HEK293T (cell line): ENCODE measurements at regions not wholly inside any gene's neighbourhood (a gene's known extent, or its start where the extent isn't known, plus 50 kb on each side); places are given as distances from the start of the nearest gene placed in this dataset.

Experiments
- CTCF ChIA-PET: fragments of 350-600 bp; formaldehyde crosslinking; extraction: SDS; loops from one replicate; lab custom pipeline; 2021; ENCODE audit warnings: antibody characterized with exemption, inconsistent platforms; lab: Yijun Ruan, JAX
- POLR2A ChIA-PET: fragments of 350-600 bp; formaldehyde crosslinking; extraction: SDS; loops from one replicate; lab custom pipeline; 2020; ENCODE audit warnings: antibody characterized with exemption, inconsistent platforms; lab: Yijun Ruan, JAX
- DNase-seq: peaks from one replicate; pipeline ENCODE4 v3.0.0; 2012; ENCODE audit warnings: mixed read lengths; ENCODE audit errors: extremely low spot score
- ARNT ChIP-seq: fragments of 450-650 bp; IDR thresholded peaks from 2 replicates; pipeline ENCODE4 v1.6.1; 2017; ENCODE audit warnings: mild to moderate bottlenecking
- BHLHE40 ChIP-seq: fragments of 450-650 bp; IDR thresholded peaks from 2 replicates; pipeline ENCODE4 v1.6.1; 2016; ENCODE audit warnings: mild to moderate bottlenecking, moderate library complexity, borderline replicate concordance
- CTBP1 ChIP-seq: fragments of 450-650 bp; IDR thresholded peaks from 2 replicates; pipeline ENCODE4 v1.6.1; 2016; ENCODE audit warnings: borderline replicate concordance
- ELF4 ChIP-seq: fragments of 450-650 bp; IDR thresholded peaks from 2 replicates; pipeline ENCODE4 v1.6.1; 2017; ENCODE audit warnings: antibody characterized with exemption
- FOXA1 ChIP-seq: fragments of 450-650 bp; IDR thresholded peaks from 2 replicates; pipeline ENCODE4 v1.6.1; 2016; ENCODE audit warnings: mild to moderate bottlenecking
- FOXK2 ChIP-seq: fragments of 450-650 bp; IDR thresholded peaks from 2 replicates; pipeline ENCODE4 v1.6.1; 2016; ENCODE audit warnings: mild to moderate bottlenecking
- FOXM1 ChIP-seq: fragments of 450-650 bp; IDR thresholded peaks from 2 replicates; pipeline ENCODE4 v1.6.1; 2017; ENCODE audit warnings: mild to moderate bottlenecking, borderline replicate concordance
- HDGF ChIP-seq: fragments of 450-650 bp; IDR thresholded peaks from 2 replicates; pipeline ENCODE4 v1.6.1; 2017; ENCODE audit warnings: antibody characterized with exemption, borderline replicate concordance
- L3MBTL2 ChIP-seq: fragments of 450-650 bp; conservative IDR thresholded peaks from 2 replicates; pipeline ENCODE4 v1.6.1; 2016; ENCODE audit warnings: mild to moderate bottlenecking
- LEF1 ChIP-seq: fragments of 450-650 bp; IDR thresholded peaks from 2 replicates; pipeline ENCODE4 v1.6.1; 2017; ENCODE audit warnings: mild to moderate bottlenecking, borderline replicate concordance
- NFRKB ChIP-seq: fragments of 450-650 bp; IDR thresholded peaks from 2 replicates; pipeline ENCODE4 v1.6.1; 2016; ENCODE audit warnings: mild to moderate bottlenecking, moderate library complexity
- SP1 ChIP-seq: fragments of 450-650 bp; IDR thresholded peaks from 2 replicates; pipeline ENCODE4 v1.6.1; 2017
- SUZ12 ChIP-seq: fragments of 450-650 bp; IDR thresholded peaks from 2 replicates; pipeline ENCODE4 v1.6.1; 2016; ENCODE audit warnings: mild to moderate bottlenecking
- TARDBP ChIP-seq: fragments of 450-650 bp; IDR thresholded peaks from 2 replicates; pipeline ENCODE4 v1.6.1; 2016
- ZNF384 ChIP-seq: fragments of 450-650 bp; IDR thresholded peaks from 2 replicates; pipeline ENCODE4 v1.6.1; 2016
- TF ChIP-seq, protein P1 (sequence below): fragments of 450-650 bp; IDR thresholded peaks from 2 replicates; pipeline ENCODE4 v1.6.1; 2016

DNA sequence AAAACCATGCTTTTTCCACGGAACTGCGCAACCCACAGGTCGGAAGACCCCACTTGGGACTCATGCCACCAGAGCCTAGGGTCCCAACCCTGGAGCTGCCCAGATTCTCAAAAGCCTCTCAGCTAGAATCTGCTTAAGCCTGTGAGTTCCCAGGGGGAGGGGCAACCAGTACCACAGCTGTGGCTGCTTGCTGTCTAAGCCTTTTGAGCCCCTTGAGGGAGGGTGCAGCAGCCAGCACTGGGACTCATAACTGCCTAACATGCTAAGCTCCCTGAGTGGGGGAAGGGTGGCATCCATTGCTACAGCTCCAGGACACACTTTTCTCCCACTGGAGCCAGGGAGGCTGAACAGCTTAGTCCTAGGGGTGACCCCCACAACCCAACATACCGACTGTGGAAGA is 485.6 kb upstream of the GRM3 start:
- DNase-seq: no peak
- ChIA-PET CTCF (no interaction called here), POLR2A (no interaction called here)
- TF ChIP-seq L3MBTL2 (no peak), ZNF384 (no peak), NFRKB (no peak), BHLHE40 (no peak), CTBP1 (no peak), FOXA1 (no peak), HDGF (no peak), LEF1 (no peak), FOXM1 (no peak), SUZ12 (no peak), ELF4 (no peak), ARNT (no peak), SP1 (no peak), FOXK2 (no peak), TARDBP (no peak)
- TF ChIP-seq, protein P1, sequence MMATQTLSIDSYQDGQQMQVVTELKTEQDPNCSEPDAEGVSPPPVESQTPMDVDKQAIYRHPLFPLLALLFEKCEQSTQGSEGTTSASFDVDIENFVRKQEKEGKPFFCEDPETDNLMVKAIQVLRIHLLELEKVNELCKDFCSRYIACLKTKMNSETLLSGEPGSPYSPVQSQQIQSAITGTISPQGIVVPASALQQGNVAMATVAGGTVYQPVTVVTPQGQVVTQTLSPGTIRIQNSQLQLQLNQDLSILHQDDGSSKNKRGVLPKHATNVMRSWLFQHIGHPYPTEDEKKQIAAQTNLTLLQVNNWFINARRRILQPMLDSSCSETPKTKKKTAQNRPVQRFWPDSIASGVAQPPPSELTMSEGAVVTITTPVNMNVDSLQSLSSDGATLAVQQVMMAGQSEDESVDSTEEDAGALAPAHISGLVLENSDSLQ: no peak

DNA sequence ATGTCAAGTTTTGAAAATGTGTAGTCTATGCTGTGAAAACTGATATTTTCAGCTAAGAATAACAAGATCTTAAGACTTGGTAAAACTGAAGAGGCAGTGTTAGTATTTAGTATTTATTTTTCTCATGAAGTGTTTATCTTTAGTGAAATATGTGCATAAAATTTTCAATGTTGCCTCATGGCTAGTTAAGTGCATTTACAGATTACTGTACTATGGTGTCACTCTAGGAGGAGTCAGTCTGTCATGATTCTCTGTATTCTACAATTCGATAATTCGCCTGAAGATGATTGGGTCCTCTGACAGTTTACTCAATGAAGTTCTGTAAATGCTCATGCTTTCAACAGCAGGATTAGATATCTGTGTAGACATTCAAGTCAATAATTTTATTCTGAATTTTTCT is 488.1 kb upstream of the GRM3 start:
- ChIA-PET POLR2A (no interaction called here), CTCF (no interaction called here)
- DNase-seq: no peak
- TF ChIP-seq BHLHE40 (no peak), SP1 (no peak), LEF1 (no peak), NFRKB (no peak), FOXK2 (no peak)
- TF ChIP-seq, protein P1: no peak

DNA sequence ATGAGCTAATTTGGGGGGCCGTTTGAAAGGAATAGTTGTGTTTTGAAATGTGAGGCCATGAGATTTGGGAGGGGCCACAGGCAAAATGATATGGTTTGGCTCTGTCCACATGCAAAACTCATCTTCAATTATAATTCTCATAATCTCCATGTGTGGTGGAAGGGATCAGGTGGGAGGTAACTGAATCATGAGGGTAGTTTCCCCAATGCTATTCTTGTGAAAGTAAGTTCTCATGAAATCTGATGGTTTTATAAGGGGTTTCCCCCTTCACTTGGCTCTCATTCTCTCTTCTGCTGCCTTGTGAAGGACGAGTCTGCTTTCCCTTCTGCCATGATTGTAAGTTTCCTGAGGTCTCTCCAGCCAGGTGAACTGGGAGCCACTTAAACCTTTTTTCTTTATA is 490.8 kb upstream of the GRM3 start:
- ChIA-PET CTCF (no interaction called here), POLR2A (no interaction called here)
- DNase-seq: no peak
- TF ChIP-seq FOXM1: no peak
- no peak for TF ChIP-seq LEF1
- no peak for TF ChIP-seq ELF4
- TF ChIP-seq HDGF: no peak
- TF ChIP-seq ARNT: no peak
- no peak for TF ChIP-seq ZNF384
- no peak for TF ChIP-seq L3MBTL2
- no peak for TF ChIP-seq TARDBP
- no peak for TF ChIP-seq CTBP1
- no peak for TF ChIP-seq FOXA1
- no peak for TF ChIP-seq NFRKB
- TF ChIP-seq SP1: no peak
- TF ChIP-seq BHLHE40: no peak
- TF ChIP-seq SUZ12: no peak
- TF ChIP-seq, protein P1: no peak
- TF ChIP-seq FOXK2: no peak

DNA sequence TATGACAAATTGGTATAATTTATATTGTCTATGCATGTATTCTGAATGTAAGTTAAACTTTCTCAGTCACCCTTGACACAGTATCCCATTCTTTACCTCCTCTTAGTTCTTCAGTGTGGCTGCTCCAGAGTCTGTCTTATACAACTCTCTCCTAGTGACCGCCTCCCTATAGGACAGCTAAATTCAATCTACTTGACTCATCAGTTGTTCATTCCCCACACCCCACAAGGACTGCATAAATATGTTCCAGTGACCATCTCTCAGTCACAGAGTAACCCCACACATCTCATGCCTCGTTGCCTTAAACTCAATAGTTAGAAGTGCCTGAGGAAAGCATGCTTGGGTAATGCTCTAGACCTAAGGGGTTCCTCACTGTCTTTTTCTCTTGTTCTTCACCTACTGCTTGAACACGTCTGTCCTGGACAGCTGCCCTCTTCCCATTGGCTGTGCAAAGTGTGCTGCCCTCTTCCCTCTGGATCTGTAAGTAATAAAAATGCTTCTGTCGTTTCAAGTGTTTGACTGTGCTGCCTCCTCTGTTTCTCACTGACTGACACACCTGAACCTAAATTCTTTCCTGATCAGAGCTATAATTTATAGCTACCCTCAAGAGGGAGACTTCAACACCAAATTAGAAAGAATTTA is 494.6 kb upstream of the GRM3 start:
- CTCF ChIA-PET: no interaction called here
- TF ChIP-seq ELF4 (no peak), ZNF384 (no peak), HDGF (no peak), LEF1 (no peak), BHLHE40 (no peak), FOXM1 (no peak), SUZ12 (no peak), L3MBTL2 (no peak), FOXK2 (no peak), TARDBP (no peak)
- TF ChIP-seq, protein P1: no peak
- POLR2A ChIA-PET: no interaction called here
- DNase-seq: no peak

DNA sequence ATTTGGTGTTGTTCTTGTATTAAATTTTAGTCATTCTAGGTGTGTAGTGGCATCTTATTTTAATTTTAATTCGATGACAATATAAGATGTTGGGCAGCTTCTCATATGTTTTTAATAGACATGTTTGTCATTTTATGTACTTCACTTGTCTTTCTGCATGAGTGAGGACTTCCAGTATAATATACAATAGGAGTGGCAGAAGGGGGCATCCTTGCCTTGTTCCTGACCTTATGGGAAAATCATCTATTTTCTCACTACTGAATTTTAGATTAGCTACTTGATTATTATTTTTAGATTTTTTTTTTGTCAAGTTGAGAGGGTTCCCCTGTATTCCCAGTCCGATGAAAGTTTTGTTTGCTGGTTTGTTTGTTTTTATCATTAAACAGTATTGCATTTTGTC is 495.2 kb upstream of the GRM3 start:
- ChIA-PET POLR2A (no interaction called here), CTCF (no interaction called here)
- DNase-seq: no peak
- TF ChIP-seq FOXK2: no peak
- TF ChIP-seq, protein P1: no peak
- no peak for TF ChIP-seq BHLHE40
- TF ChIP-seq L3MBTL2: no peak
- TF ChIP-seq HDGF: no peak
- TF ChIP-seq TARDBP: no peak
- no peak for TF ChIP-seq FOXA1
- no peak for TF ChIP-seq ZNF384
- TF ChIP-seq SP1: no peak
- no peak for TF ChIP-seq FOXM1
- TF ChIP-seq SUZ12: no peak
- TF ChIP-seq LEF1: no peak
- TF ChIP-seq CTBP1: no peak
- no peak for TF ChIP-seq ARNT
